ENCODE measurements at regions not wholly inside any gene's neighbourhood (a gene's known extent, or its start where the extent isn't known, plus 50 kb on each side); places are given as distances from the start of the nearest gene placed in this dataset.

DNA sequence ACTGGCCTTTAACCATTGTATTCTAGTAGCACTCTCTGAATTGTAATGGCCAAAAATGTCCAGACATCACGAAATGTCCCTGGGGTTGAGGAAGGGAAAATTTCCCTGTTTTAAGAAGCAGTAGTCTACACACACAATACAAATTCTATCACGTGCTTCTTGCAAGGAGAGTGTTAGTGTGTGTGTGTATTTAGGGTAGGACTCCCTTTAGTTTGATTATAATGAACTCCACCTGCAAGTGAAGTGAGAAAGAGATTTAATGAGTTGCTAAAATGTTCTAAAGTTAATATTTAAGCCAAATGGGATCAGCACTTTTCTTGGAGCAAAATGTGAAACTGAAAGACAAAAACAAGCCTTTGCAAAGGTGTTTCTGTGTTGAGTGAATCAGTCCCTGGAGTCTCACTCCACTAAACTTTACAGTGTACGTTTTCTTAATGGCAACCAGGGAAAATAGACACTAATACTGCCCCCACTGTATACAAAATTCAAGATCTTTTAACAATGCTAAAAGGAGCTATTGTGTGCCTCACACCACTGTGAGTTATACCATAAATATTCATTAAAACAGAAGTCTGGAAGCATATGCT, 590.3 kb upstream of the TENM4 start:
- Mint-ChIP-seq H3K36me3 (ENCODE audit: low read depth) (no peaks in the 10 kb centered on the region), H3K4me3 (no peak overlapping the region), H3K9me3 (ENCODE audit: insufficient read depth) (no peaks in the 10 kb centered on the region), H3K27me3 (ENCODE audit: low read depth) (no peaks in the 10 kb centered on the region), H3K27ac (no peak overlapping the region), H3K4me1 (ENCODE audit: low read depth) (no peaks in the 10 kb centered on the region)
- DNase-seq (no peak), ATAC-seq (no peak)
- ChIA-PET CTCF (no interaction called here), POLR2A (no interaction called here)

DNA sequence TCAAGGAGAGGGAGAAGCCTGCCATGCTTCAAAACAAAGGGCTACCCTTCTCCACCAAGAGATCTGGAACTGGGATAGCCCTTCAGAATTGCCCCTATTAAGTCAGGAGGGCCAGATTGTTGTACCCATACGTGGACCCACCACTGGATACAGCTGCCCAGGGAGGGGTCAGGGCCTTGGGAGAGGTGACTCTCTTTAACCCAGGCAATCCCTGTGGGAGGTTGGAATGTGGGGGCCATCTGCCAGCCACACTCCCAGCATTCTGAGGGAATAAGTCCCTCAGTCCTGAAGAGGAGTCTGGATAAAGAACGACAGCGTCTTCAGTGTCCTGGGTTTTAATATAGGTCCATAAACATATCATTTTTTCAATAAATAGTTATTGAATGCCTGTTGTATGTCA, 588.2 kb upstream of the TENM4 start:
- Mint-ChIP-seq H3K27ac (no peak overlapping the region), H3K4me1 (ENCODE audit: low read depth) (no peaks in the 10 kb centered on the region), H3K4me3 (no peak overlapping the region), H3K36me3 (ENCODE audit: low read depth) (no peaks in the 10 kb centered on the region), H3K9me3 (ENCODE audit: insufficient read depth) (no peaks in the 10 kb centered on the region), H3K27me3 (ENCODE audit: low read depth) (no peaks in the 10 kb centered on the region)
- DNase-seq (no peak), ATAC-seq (no peak)
- ChIA-PET CTCF (no interaction called here), POLR2A (no interaction called here)

DNA sequence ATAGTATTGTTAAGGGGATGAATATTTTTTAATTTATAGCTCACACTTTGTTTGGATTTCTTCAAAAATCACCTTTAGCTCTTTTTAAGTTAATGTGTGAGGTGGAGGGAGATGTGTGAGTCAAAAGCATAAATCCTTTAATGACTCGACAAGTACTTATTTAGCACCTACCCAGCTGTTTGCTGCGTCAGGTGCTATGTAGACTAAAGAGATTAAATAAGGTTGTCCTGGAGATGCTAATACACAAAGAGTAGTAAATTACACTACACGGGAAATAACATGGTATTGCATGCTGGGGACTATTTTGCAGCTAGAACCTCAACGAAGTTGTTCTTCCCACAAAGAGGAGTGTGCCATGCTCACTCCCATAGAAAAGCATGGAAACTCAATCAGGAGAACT, 583.3 kb upstream of the TENM4 start:
- H3K9me3 Mint-ChIP-seq (ENCODE audit: insufficient read depth): no peaks in the 10 kb centered on the region
- H3K4me1 Mint-ChIP-seq (ENCODE audit: low read depth): no peaks in the 10 kb centered on the region
- no peak overlapping the region for H3K27ac Mint-ChIP-seq
- no peaks in the 10 kb centered on the region for H3K36me3 Mint-ChIP-seq (ENCODE audit: low read depth)
- ChIA-PET POLR2A (no interaction called here), CTCF (no interaction called here)
- no peak for ATAC-seq
- no peak overlapping the region for H3K4me3 Mint-ChIP-seq
- no peaks in the 10 kb centered on the region for H3K27me3 Mint-ChIP-seq (ENCODE audit: low read depth)
- no peak for DNase-seq

DNA sequence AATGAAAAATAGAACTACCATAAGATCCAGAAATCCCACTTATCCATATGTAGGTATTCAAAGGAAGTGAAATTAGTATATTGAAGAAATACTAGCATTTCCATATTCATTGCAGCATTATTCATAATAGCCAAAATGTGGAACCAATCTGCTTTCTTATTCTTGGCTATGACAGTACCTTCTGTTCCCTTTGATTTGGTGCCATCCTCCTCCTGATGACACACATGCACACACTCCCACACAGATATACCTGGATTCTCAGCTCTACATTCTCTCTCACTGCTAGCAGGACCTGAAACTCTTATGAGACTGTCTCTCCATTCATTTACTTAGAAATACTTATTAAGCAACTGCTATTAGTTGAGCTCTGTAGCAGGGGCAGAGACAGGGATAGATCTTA, 582.6 kb upstream of the TENM4 start:
- no peak overlapping the region for H3K4me3 Mint-ChIP-seq
- H3K27ac Mint-ChIP-seq: no peak overlapping the region
- ATAC-seq: no peak
- no peaks in the 10 kb centered on the region for H3K36me3 Mint-ChIP-seq (ENCODE audit: low read depth)
- POLR2A ChIA-PET: no interaction called here
- no peak for DNase-seq
- CTCF ChIA-PET: no interaction called here
- no peaks in the 10 kb centered on the region for H3K27me3 Mint-ChIP-seq (ENCODE audit: low read depth)
- H3K4me1 Mint-ChIP-seq (ENCODE audit: low read depth): no peaks in the 10 kb centered on the region
- H3K9me3 Mint-ChIP-seq (ENCODE audit: insufficient read depth): no peaks in the 10 kb centered on the region

DNA sequence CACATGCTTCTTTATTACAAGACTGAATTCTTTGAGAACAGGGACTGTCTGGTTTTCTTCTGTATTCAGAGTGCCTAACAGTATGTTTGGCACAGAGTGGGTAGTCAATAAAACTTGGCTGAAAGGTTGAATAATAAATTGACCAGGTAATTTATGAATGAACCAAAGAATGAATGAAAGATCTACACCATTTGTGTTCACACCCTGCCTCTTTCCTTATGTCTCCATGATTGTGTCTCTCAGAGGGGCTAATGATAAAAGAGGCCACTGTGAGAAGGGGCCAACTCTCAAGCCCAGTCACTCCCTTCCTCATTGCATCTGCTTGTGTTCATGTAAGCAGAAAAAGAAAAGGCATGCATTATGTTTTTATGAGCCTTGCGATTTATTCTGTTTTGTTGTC, 569.7 kb upstream of the TENM4 start:
- CTCF ChIA-PET: no interaction called here
- ATAC-seq: no peak
- Mint-ChIP-seq H3K4me3 (no peak overlapping the region), H3K27ac (no peak overlapping the region), H3K27me3 (ENCODE audit: low read depth) (no peaks in the 10 kb centered on the region), H3K36me3 (ENCODE audit: low read depth) (no peaks in the 10 kb centered on the region), H3K4me1 (ENCODE audit: low read depth) (no peaks in the 10 kb centered on the region), H3K9me3 (ENCODE audit: insufficient read depth) (no peaks in the 10 kb centered on the region)
- POLR2A ChIA-PET: no interaction called here
- DNase-seq: no peak

DNA sequence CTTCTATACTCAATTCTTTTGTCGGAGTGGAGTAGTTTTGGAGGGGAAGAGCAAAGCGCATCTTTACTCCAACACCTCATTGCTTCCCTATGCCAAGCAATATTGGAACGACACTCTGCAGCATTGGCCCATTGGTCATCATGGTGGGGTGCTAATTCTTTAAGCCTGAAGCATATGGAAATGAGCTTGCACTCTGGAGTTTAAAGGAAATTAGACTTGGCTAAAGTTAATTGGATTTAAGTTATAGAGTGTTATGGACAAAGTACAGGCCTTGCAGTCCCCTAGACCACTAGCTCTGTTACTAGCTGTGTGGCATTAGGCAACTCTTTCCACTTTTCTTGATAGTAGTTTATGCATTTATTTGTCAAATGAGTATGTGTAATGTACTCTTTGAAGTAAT, 568.3 kb upstream of the TENM4 start:
- ATAC-seq: no peak
- Mint-ChIP-seq H3K4me3 (no peak overlapping the region), H3K27me3 (ENCODE audit: low read depth) (no peaks in the 10 kb centered on the region), H3K27ac (no peak overlapping the region), H3K9me3 (ENCODE audit: insufficient read depth) (no peaks in the 10 kb centered on the region), H3K36me3 (ENCODE audit: low read depth) (no peaks in the 10 kb centered on the region), H3K4me1 (ENCODE audit: low read depth) (no peaks in the 10 kb centered on the region)
- POLR2A ChIA-PET: no interaction called here
- DNase-seq: no peak
- CTCF ChIA-PET: no interaction called here

DNA sequence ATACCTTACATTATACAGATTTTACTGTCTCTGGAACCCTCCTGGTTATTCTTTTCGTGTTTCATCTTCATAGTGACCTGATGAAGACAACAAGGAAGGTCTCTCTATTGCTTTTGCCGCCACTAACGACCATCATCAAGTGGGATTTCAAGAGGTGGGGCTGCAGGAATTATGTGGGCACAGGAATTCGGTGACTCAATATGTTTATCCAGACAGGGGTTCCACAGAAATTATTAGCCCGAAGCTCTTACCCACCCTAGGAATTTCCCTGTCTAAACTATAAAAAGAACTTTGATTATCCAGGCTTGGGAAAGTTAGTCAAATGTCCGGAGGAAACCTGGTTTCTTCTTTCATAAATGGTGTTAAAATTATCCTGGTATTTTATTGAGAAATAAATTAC, 566.8 kb upstream of the TENM4 start:
- no peak for DNase-seq
- ChIA-PET POLR2A (no interaction called here), CTCF (no interaction called here)
- Mint-ChIP-seq H3K9me3 (ENCODE audit: insufficient read depth) (no peaks in the 10 kb centered on the region), H3K27ac (no peak overlapping the region), H3K4me3 (no peak overlapping the region), H3K27me3 (ENCODE audit: low read depth) (no peaks in the 10 kb centered on the region), H3K36me3 (ENCODE audit: low read depth) (no peaks in the 10 kb centered on the region), H3K4me1 (ENCODE audit: low read depth) (no peaks in the 10 kb centered on the region)
- ATAC-seq: no peak

DNA sequence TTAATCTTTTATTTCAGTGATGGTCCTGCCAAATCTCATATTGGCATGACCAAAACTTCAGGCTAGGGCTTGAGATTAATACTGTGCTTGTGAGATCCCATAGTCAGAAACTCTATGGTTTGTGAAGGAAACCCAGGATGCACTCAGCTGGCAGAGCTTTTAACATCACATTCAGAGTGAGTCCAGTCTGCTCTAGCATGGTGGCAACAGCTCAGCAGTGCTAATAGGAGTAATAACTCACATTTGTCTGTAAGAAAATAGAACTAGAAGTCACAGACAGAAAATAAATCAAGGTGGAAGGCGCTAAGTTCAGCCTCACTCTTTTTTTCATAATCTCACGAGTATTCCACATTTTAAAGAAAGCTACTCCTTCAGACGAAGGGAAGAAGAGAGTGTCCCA, 549.3 kb upstream of the TENM4 start:
- no peaks in the 10 kb centered on the region for H3K4me1 Mint-ChIP-seq (ENCODE audit: low read depth)
- H3K4me3 Mint-ChIP-seq: no peak overlapping the region
- CTCF ChIA-PET: no interaction called here
- H3K9me3 Mint-ChIP-seq (ENCODE audit: insufficient read depth): no peaks in the 10 kb centered on the region
- no peak overlapping the region for H3K27ac Mint-ChIP-seq
- DNase-seq: no peak
- ATAC-seq: no peak
- no peaks in the 10 kb centered on the region for H3K36me3 Mint-ChIP-seq (ENCODE audit: low read depth)
- POLR2A ChIA-PET: no interaction called here
- no peaks in the 10 kb centered on the region for H3K27me3 Mint-ChIP-seq (ENCODE audit: low read depth)

DNA sequence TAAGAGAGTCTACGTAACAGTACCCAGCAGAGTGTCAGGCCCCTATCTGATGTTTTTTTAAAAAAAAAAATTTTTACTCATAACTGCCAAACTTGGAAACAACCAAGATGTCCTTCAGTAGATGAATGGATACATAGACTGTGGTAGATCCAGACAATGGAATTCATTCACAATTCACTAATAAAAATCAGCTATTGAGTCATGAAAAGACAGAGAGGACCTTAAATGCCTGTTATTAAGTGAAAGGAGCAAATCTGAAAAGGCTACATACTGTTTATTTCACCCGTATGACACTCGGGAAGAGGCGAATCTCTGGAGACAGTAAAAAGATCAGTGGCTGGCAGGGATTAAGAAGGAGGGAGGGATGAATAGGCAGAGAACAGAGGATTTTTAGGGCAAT, 541.4 kb upstream of the TENM4 start:
- CTCF ChIA-PET: no interaction called here
- DNase-seq: no peak
- Mint-ChIP-seq H3K4me3 (no peak overlapping the region), H3K27me3 (ENCODE audit: low read depth) (no peaks in the 10 kb centered on the region), H3K4me1 (ENCODE audit: low read depth) (no peaks in the 10 kb centered on the region), H3K27ac (no peak overlapping the region), H3K9me3 (ENCODE audit: insufficient read depth) (no peaks in the 10 kb centered on the region), H3K36me3 (ENCODE audit: low read depth) (no peaks in the 10 kb centered on the region)
- POLR2A ChIA-PET: no interaction called here
- no peak for ATAC-seq

DNA sequence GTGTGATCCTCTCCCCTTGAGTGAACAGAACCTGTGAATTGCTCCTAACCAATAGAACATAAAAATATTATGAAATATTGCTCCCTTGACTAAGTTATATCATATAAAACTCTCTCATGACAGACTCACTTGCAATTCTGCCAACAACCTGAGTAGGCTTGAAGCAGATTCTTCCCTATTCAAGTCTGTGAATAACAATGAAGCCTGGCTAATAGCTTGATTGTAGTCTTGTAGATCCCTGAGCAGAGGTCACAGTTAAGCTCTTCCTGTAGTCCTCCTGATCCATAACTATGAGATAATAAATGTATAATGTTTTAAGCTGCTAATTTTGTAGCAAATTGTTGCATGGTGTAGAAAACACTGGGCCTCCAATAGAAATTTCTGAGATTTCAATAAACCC, 540.1 kb upstream of the TENM4 start:
- DNase-seq (no peak), ATAC-seq (no peak)
- ChIA-PET POLR2A (no interaction called here), CTCF (no interaction called here)
- no peaks in the 10 kb centered on the region for H3K27me3 Mint-ChIP-seq (ENCODE audit: low read depth)
- no peaks in the 10 kb centered on the region for H3K36me3 Mint-ChIP-seq (ENCODE audit: low read depth)
- no peak overlapping the region for H3K27ac Mint-ChIP-seq
- no peaks in the 10 kb centered on the region for H3K9me3 Mint-ChIP-seq (ENCODE audit: insufficient read depth)
- no peaks in the 10 kb centered on the region for H3K4me1 Mint-ChIP-seq (ENCODE audit: low read depth)
- H3K4me3 Mint-ChIP-seq: no peak overlapping the region

DNA sequence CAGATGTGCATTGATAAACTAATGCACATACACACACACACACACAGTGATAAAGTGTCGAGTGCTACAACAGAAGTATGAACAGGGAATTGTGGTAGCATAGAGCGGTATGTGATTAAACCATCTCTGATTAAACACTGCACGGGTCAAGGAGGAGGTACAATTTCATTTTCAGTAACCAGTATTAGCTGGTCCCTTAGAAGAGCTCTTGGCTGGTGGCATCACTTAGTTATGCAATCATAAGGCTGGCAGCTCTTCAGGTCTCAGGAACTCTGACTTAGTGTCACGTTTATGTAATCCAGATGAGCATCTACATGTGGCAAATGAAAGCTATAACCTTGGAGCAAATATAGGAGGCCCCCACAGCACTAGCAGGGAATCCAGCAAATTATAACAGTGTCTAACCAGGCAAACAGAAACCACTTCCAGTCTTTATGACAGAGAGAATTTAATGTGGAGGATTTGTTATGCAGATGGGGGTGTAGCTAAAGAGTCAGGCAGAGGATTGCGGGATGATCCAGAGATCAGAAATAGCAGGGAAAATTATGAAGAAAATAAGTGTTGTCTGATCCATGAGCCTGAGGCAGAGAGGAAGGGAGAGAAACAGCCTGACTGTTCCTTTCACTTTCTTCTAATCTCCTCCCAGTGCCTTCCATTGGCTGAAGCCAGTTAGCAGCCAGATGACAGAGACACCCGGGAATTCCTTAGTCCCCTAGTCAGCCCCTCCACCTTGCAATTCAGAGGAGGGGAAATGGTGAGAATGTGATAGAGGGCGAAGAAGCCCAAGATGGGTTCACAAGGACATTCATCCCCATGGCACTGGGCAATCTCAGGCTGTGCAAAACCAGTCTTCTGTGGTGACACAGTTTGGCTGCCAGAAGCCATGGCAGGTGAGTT, 533.1 kb upstream of the TENM4 start:
- H3K27me3 Mint-ChIP-seq (ENCODE audit: low read depth): no peaks in the 10 kb centered on the region
- ChIA-PET CTCF (no interaction called here), POLR2A (no interaction called here)
- ATAC-seq (no peak), DNase-seq (no peak)
- H3K27ac Mint-ChIP-seq: no peak overlapping the region
- H3K4me3 Mint-ChIP-seq: no peak overlapping the region
- no peaks in the 10 kb centered on the region for H3K4me1 Mint-ChIP-seq (ENCODE audit: low read depth)
- no peaks in the 10 kb centered on the region for H3K36me3 Mint-ChIP-seq (ENCODE audit: low read depth)
- H3K9me3 Mint-ChIP-seq (ENCODE audit: insufficient read depth): peaks cover 5% of the 10 kb centered on the region

DNA sequence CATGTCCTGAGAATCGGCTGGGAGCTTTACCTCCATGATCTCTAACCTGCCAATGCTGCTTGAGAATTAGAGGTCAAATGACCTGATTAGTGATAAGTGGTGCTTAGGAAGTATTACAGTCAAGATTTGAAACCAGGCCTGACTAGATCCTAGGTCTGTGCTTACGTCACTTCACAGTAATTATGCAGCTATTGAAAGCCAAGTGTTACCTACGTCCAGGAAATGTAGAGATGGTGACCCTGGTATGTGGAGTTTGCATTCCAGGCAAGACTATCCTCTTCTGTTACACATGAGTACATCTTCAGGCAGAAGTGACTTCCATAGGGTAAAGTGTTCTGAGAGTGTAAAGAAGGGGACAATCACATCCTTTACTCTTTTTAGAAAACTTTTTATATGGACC, 530.4 kb upstream of the TENM4 start:
- Mint-ChIP-seq H3K4me1 (ENCODE audit: low read depth) (no peaks in the 10 kb centered on the region), H3K9me3 (ENCODE audit: insufficient read depth) (peaks cover 5% of the 10 kb centered on the region), H3K27me3 (ENCODE audit: low read depth) (no peaks in the 10 kb centered on the region), H3K27ac (no peak overlapping the region), H3K36me3 (ENCODE audit: low read depth) (no peaks in the 10 kb centered on the region), H3K4me3 (no peak overlapping the region)
- DNase-seq (no peak), ATAC-seq (no peak)
- ChIA-PET POLR2A (no interaction called here), CTCF (no interaction called here)

DNA sequence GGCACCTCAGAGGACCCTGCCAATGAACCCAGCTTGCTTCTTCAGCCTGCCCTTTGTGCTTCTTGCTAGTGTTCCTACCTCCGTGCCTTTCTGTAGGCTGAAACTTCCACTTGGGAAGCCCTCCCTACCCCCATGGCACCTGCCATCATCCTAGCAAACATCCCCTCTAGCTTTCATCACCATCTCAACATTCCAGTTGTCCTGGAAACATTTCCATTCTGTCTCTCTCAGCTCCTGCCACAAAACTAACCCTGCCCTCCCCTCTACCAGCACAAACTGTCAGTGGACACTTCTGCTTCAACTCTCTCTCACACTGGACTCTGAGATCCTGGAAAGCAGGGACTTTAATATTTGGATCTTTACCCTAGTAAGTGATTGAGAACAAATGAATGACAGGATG, 525.8 kb upstream of the TENM4 start:
- H3K27me3 Mint-ChIP-seq (ENCODE audit: low read depth): no peaks in the 10 kb centered on the region
- ATAC-seq: no peak
- H3K36me3 Mint-ChIP-seq (ENCODE audit: low read depth): no peaks in the 10 kb centered on the region
- peaks cover 5% of the 10 kb centered on the region for H3K9me3 Mint-ChIP-seq (ENCODE audit: insufficient read depth)
- no peak overlapping the region for H3K27ac Mint-ChIP-seq
- DNase-seq: no peak
- no peaks in the 10 kb centered on the region for H3K4me1 Mint-ChIP-seq (ENCODE audit: low read depth)
- CTCF ChIA-PET: no interaction called here
- no peak overlapping the region for H3K4me3 Mint-ChIP-seq
- POLR2A ChIA-PET: no interaction called here
